ENCODE measurements at regions not wholly inside any gene's neighbourhood (a gene's known extent, or its start where the extent isn't known, plus 50 kb on each side); places are given as distances from the start of the nearest gene placed in this dataset.
A peak's percentile ranks its signal among the peaks of the same experiment; 100 is the strongest.

GRCh38 chr18:67282796-67283195 is 233.7 kb downstream of the DSEL start:
- no peak for DNase-seq

GRCh38 chr18:67281746-67282145 is 234.8 kb downstream of the DSEL start:
- no peak for DNase-seq

- no peak for DNase-seq
Observed at GRCh38 chr18:67280486-67281242, 235.9 kb downstream of the DSEL start.

GRCh38 chr18:67279988-67280387 is 236.5 kb downstream of the DSEL start:
- no peak for DNase-seq

GRCh38 chr18:67278984-67279383 is 237.5 kb downstream of the DSEL start:
- no peak for DNase-seq

- no peak for DNase-seq
Observed at GRCh38 chr18:67276638-67277037, 239.9 kb downstream of the DSEL start.

GRCh38 chr18:67273288-67273687 is 243.2 kb downstream of the DSEL start:
- no peak for DNase-seq

- DNase-seq: no peak
Observed at GRCh38 chr18:67269206-67269605, 247.3 kb downstream of the DSEL start.

- DNase-seq: no peak
Observed at GRCh38 chr18:67268530-67268929, 248.0 kb downstream of the DSEL start.

GRCh38 chr18:67266246-67267237 is 250.0 kb downstream of the DSEL start:
- DNase-seq: no peak

- DNase-seq: peak; percentile 37
Observed at GRCh38 chr18:67265464-67266245, 250.9 kb downstream of the DSEL start.

- no peak for DNase-seq
Observed at GRCh38 chr18:67261931-67262552, 254.5 kb downstream of the DSEL start.

- DNase-seq: no peak
Observed at GRCh38 chr18:67260841-67261240, 255.7 kb downstream of the DSEL start.

GRCh38 chr18:67250776-67251424 is 265.6 kb downstream of the DSEL start:
- DNase-seq: no peak

GRCh38 chr18:67243799-67244587 is 272.5 kb downstream of the DSEL start:
- DNase-seq: peak; percentile 7

GRCh38 chr18:67242001-67242400 is 274.5 kb downstream of the DSEL start:
- no peak for DNase-seq

- DNase-seq: peak; percentile 26
Observed at GRCh38 chr18:67241299-67241698, 275.2 kb downstream of the DSEL start.

GRCh38 chr18:67239826-67240225 is 276.7 kb downstream of the DSEL start:
- no peak for DNase-seq

GRCh38 chr18:67232991-67233390 is 283.5 kb downstream of the DSEL start:
- no peak for DNase-seq

GRCh38 chr18:67232406-67232805 is 284.1 kb downstream of the DSEL start:
- DNase-seq: no peak

- no peak for DNase-seq
Observed at GRCh38 chr18:67222887-67223286, 293.6 kb downstream of the DSEL start.

Data from CD4-positive, alpha-beta T cell treated with Interleukin-17A for 1 hour (primary cell).